Ishikawa (cell line): ENCODE measurements at regions not wholly inside any gene's neighbourhood (a gene's known extent, or its start where the extent isn't known, plus 50 kb on each side); places are given as distances from the start of the nearest gene placed in this dataset.

Experiments
- EP300 ChIP-seq: IDR thresholded peaks from 2 replicates; pipeline ENCODE4 v1.6.1; 2012; ENCODE audit warnings: borderline replicate concordance
- MAX ChIP-seq: IDR thresholded peaks from 2 replicates; pipeline ENCODE4 v1.6.1; 2012
- RAD21 ChIP-seq: IDR thresholded peaks from 2 replicates; pipeline ENCODE4 v1.6.1; 2012; ENCODE audit warnings: low read depth
- YY1 ChIP-seq: IDR thresholded peaks from 2 replicates; pipeline ENCODE4 v1.6.1; 2012; ENCODE audit warnings: low read depth

DNA sequence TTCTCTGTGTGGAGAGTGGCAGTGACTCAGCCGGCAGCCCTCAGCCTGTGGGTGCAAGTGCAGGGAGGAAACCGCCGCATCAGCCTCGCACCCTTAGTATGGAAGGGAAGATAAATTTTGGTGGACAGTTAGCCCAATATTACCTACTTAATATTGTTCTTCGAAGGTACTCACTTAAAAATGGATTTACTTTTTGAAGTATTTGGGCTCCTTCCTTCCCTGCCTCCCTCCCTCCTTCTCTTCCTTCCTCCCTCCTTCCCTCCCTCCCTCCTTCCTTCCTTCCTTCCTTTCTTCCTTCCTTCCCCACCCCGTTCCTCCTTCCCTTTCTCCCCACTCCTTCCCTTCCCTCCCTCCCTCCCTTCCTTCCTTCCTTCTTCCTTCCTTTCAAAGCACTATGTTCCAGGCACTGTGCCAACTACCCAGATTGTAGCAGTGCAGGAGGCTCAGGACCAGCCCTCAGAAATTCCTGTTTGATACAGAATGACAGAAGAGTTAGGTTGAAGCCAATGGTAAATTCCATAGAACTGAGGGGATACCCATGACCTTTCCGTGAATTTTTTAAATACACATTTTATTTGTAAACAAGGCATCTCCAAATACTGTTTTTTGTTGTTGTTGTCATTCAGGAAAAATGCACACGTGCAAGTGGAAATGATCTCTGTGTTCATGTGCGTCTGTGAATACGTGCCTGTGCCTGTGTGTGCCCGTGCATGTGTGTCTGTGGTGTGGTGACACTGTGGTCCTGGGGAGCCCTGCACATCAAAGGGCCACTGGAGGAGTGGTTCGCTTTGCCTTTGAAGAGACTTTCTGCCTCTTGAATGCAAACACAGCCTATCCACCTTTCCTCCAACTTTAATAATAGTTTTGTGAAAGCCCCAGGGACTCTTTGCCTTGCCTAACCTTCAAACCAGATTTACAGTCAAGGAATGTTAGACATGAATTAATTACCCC lies 141.7 kb downstream of the EDN3 start:
- TF ChIP-seq EP300 (no peak), RAD21 (no peak), MAX (no peak), YY1 (no peak)
